GM12892 (cell line): ENCODE measurements at regions not wholly inside any gene's neighbourhood (a gene's known extent, or its start where the extent isn't known, plus 50 kb on each side); places are given as distances from the start of the nearest gene placed in this dataset.

ENCODE experiments used
- POLR2A ChIP-seq: IDR thresholded peaks from 2 replicates; pipeline ENCODE4 v1.6.1; 2011; ENCODE audit warnings: low read depth, low read length, control low read depth
- POLR2AphosphoS5 ChIP-seq: IDR thresholded peaks from 2 replicates; pipeline ENCODE4 v1.6.1; 2011; ENCODE audit warnings: low read depth, low read length, control low read depth
- TAF1 ChIP-seq: IDR thresholded peaks from 2 replicates; pipeline ENCODE4 v1.6.1; 2011; ENCODE audit warnings: low read depth, mild to moderate bottlenecking, control low read depth, low read length, borderline replicate concordance

DNA sequence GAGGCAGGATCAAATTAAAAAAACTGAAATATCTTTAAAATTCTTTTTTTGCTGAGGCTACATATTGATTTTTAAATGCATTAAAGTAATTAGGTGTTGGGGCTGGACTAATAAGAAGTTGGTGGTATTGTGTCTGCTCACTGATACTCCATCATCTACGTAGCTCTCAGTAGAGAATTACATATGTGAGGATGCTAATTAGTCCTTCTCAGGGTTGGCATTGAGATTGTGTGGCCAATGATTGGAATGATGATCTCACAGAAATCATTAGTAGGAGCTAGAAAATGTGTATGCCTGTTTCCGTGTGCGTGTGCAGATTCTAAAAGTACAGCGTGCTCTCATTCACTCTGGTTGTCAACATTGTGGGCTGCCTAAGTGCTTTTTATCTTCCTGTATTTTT, 283.8 kb downstream of the SH3GL2 start:
- TF ChIP-seq TAF1 (no peak), POLR2AphosphoS5 (no peak), POLR2A (no peak)
